ENCODE measurements at regions not wholly inside any gene's neighbourhood (a gene's known extent, or its start where the extent isn't known, plus 50 kb on each side); places are given as distances from the start of the nearest gene placed in this dataset.

- TF ChIP-seq, protein P1, sequence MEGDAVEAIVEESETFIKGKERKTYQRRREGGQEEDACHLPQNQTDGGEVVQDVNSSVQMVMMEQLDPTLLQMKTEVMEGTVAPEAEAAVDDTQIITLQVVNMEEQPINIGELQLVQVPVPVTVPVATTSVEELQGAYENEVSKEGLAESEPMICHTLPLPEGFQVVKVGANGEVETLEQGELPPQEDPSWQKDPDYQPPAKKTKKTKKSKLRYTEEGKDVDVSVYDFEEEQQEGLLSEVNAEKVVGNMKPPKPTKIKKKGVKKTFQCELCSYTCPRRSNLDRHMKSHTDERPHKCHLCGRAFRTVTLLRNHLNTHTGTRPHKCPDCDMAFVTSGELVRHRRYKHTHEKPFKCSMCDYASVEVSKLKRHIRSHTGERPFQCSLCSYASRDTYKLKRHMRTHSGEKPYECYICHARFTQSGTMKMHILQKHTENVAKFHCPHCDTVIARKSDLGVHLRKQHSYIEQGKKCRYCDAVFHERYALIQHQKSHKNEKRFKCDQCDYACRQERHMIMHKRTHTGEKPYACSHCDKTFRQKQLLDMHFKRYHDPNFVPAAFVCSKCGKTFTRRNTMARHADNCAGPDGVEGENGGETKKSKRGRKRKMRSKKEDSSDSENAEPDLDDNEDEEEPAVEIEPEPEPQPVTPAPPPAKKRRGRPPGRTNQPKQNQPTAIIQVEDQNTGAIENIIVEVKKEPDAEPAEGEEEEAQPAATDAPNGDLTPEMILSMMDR (IDR thresholded peaks at IDR 0.05): no peak
- TF ChIP-seq POLR2A (IDR thresholded peaks at IDR 0.05): no peak
Observed at GRCh38 chr6:44672086-44672485, 284.6 kb downstream of the CDC5L start.

Measured in vagina (tissue), 2 donors.